NT2/D1 (cell line): ENCODE measurements at regions not wholly inside any gene's neighbourhood (a gene's known extent, or its start where the extent isn't known, plus 50 kb on each side); places are given as distances from the start of the nearest gene placed in this dataset.

Source experiments
- DNase-seq: peaks from one replicate; pipeline ENCODE4 v3.0.0-alpha.2; 2011; ENCODE audit warnings: low read depth, low spot score
- H3K27me3 ChIP-seq: 2 replicates; pipeline ENCODE4 v1.6.0; 2011; ENCODE audit warnings: mild to moderate bottlenecking; ENCODE audit not compliant: insufficient read length, insufficient read depth
- H3K36me3 ChIP-seq: 2 replicates; pipeline ENCODE4 v1.6.1; 2011; ENCODE audit warnings: mild to moderate bottlenecking, low read length, mixed read lengths; ENCODE audit not compliant: insufficient read depth, insufficient read length
- H3K4me1 ChIP-seq: 2 replicates; pipeline ENCODE4 v1.5.1; 2011; ENCODE audit not compliant: insufficient read depth, insufficient read length
- H3K4me3 ChIP-seq: 2 replicates; pipeline ENCODE4 v1.5.1; 2011; ENCODE audit warnings: low read depth; ENCODE audit not compliant: insufficient read length
- H3K9ac ChIP-seq: 2 replicates; pipeline ENCODE4 v1.6.0; 2011; ENCODE audit warnings: low read depth; ENCODE audit not compliant: insufficient read length
- H3K9me3 ChIP-seq: 2 replicates; pipeline ENCODE4 v1.5.1; 2011; ENCODE audit warnings: mild to moderate bottlenecking, low read length; ENCODE audit not compliant: insufficient read depth
- SUZ12 ChIP-seq: IDR thresholded peaks from 2 replicates; pipeline ENCODE4 v1.6.1; 2011; ENCODE audit not compliant: insufficient read length, insufficient read depth; ENCODE audit errors: extremely low read depth
- YY1 ChIP-seq: IDR thresholded peaks from 2 replicates; pipeline ENCODE4 v1.6.1; 2011; ENCODE audit not compliant: insufficient read length, insufficient read depth
- ZNF274 ChIP-seq: IDR thresholded peaks from 2 replicates; pipeline ENCODE4 v1.6.1; 2011; ENCODE audit warnings: mild to moderate bottlenecking, low read depth, low read length

- Histone ChIP-seq H3K9me3 (no peaks in the 10 kb centered on the region), H3K27me3 (no peaks in the 10 kb centered on the region), H3K9ac (no peak overlapping the region), H3K4me3 (no peak overlapping the region), H3K36me3 (no peaks in the 10 kb centered on the region), H3K4me1 (no peaks in the 10 kb centered on the region)
- DNase-seq = peak; percentile 27
- TF ChIP-seq SUZ12 (no peak), ZNF274 (no peak), YY1 (no peak)
These were observed 100.2 kb downstream of the PERP start for GRCh38 chr6:138007014-138007472.

- Histone ChIP-seq H3K9me3 (no peaks in the 10 kb centered on the region), H3K4me3 (no peak overlapping the region), H3K4me1 (no peaks in the 10 kb centered on the region), H3K27me3 (no peaks in the 10 kb centered on the region), H3K36me3 (no peaks in the 10 kb centered on the region), H3K9ac (no peak overlapping the region)
- DNase-seq = no peak
- TF ChIP-seq ZNF274 = no peak
These were observed 98.4 kb downstream of the PERP start for GRCh38 chr6:138008791-138009190.

GRCh38 chr6:138011413-138011812, 95.8 kb downstream of the PERP start:
- H3K9me3 ChIP-seq = no peaks in the 10 kb centered on the region
- TF ChIP-seq ZNF274 (no peak), YY1 (no peak), SUZ12 (no peak)

GRCh38 chr6:138012682-138013081, 94.5 kb downstream of the PERP start:
- Histone ChIP-seq H3K9me3 (no peaks in the 10 kb centered on the region), H3K9ac (no peak overlapping the region), H3K4me1 (no peaks in the 10 kb centered on the region), H3K36me3 (no peaks in the 10 kb centered on the region), H3K27me3 (no peaks in the 10 kb centered on the region), H3K4me3 (no peak overlapping the region)
- TF ChIP-seq ZNF274 (no peak), SUZ12 (no peak), YY1 (no peak)
- DNase-seq = no peak

More at GRCh38 chr6:138011413-138011812, 95.8 kb downstream of the PERP start:
- H3K4me3 ChIP-seq = no peak overlapping the region
- H3K27me3 ChIP-seq = no peaks in the 10 kb centered on the region
- H3K9ac ChIP-seq = no peak overlapping the region
- DNase-seq = no peak
- H3K4me1 ChIP-seq = no peaks in the 10 kb centered on the region
- H3K36me3 ChIP-seq = no peaks in the 10 kb centered on the region

GRCh38 chr6:138013959-138014358, 93.3 kb downstream of the PERP start:
- Histone ChIP-seq H3K9me3 (no peaks in the 10 kb centered on the region), H3K4me1 (no peaks in the 10 kb centered on the region)
- no peak for DNase-seq

DNA sequence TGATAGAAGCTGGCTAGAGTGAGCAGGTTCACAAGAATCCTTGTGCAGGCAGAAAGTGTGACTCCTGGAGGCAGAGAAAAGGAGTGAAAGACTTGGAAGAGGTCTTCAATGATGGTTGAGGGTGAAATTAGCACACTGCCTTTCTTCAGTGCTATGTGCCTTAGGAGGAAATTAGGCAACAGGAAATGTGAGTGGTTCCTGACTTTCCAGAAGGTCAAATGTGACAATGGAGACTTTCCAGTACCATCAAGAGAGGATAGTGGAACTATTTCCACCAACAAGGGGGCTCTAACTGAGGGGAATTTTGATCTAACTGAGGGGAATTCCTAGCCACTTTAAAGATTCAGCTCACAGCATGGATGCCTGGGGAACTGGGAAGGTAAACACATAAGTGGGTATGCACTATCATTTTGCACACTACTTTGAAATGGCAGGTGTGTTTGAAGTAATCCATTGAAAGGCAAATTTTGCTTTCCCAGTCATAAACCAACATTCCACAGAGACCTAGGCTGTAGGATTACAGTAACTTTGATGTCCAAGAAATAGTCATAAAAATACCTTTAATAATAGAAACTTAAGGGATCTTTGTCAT, 90.0 kb downstream of the PERP start:
- TF ChIP-seq YY1 = no peak
- no peak for TF ChIP-seq ZNF274
- TF ChIP-seq SUZ12 = no peak
- H3K9ac ChIP-seq = no peak overlapping the region
- H3K36me3 ChIP-seq = no peaks in the 10 kb centered on the region
- no peaks in the 10 kb centered on the region for H3K9me3 ChIP-seq
- DNase-seq = no peak
- H3K27me3 ChIP-seq = no peaks in the 10 kb centered on the region
- H3K4me3 ChIP-seq = no peak overlapping the region
- H3K4me1 ChIP-seq = no peaks in the 10 kb centered on the region

More at GRCh38 chr6:138013959-138014358, 93.3 kb downstream of the PERP start:
- Histone ChIP-seq H3K27me3 (no peaks in the 10 kb centered on the region), H3K36me3 (no peaks in the 10 kb centered on the region), H3K4me3 (no peak overlapping the region), H3K9ac (no peak overlapping the region)
- TF ChIP-seq ZNF274 = no peak
- no peak for TF ChIP-seq SUZ12
- TF ChIP-seq YY1 = no peak

GRCh38 chr6:138018297-138018696, 88.9 kb downstream of the PERP start:
- H3K9me3 ChIP-seq = no peaks in the 10 kb centered on the region
- no peaks in the 10 kb centered on the region for H3K27me3 ChIP-seq
- H3K36me3 ChIP-seq = no peaks in the 10 kb centered on the region
- no peak overlapping the region for H3K4me3 ChIP-seq
- no peaks in the 10 kb centered on the region for H3K4me1 ChIP-seq
- DNase-seq = no peak
- no peak for TF ChIP-seq SUZ12
- TF ChIP-seq ZNF274 = no peak
- TF ChIP-seq YY1 = no peak
- no peak overlapping the region for H3K9ac ChIP-seq
